ENCODE measurements at regions not wholly inside any gene's neighbourhood (a gene's known extent, or its start where the extent isn't known, plus 50 kb on each side); places are given as distances from the start of the nearest gene placed in this dataset.

DNA sequence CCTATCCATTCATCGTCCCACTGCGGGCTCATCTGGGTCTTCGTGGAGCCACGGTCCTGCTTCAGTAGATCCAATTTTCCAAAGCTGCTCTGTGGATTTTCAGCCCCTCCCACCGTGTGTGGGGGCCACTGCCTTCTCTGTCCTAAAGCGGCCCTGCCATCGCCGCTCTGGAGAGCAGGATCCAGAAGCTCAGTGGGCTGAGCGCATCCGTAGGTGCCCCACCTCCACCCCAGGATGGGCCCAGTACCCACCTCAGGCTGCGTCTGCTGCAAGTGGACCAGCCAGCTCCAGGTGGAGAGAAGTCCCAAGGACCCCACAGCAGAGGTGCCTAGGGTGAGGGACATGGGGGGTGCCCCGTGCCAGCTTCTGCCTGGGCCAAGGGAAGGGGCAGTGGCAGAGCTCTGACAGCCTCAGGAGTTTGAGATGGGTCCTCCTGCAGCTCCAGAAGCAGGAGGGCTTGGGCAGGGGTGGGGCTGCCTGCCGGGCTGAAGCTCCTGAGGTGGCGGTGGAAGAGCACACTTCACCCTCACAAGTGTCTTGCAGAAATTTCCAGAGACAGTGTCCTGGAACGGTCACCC is 148.1 kb upstream of the C14orf180 start:
- no peak for DNase-seq

DNA sequence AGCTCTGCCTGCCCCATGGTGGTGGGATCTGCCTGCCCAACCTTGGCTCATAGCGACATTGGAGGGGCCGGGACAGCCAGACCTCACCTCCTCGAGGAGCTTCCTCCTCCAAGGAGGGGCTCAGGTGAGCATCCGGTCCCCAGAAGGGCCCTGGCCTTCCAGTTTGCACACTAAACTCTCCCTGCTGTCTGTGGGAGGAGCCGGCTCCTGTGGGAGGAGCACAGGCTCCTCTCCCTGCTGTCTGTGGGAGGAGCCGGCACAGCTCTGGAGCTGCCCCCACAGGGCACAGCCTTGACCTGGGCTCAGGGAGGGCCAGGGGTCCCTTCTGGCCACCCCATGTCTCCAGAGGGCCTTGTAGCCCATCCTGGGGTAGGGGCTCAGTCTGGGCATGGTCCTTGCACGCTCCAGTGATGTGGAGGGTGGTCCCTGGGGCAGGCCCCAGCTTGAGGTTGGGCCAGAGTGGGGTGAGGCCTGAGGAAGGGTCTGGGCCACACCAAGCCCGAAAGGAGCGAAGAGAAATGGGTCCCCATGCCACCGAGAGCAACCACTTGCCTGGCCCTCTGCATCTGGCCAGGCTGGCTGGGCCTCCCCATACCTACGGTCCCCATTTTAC is 147.5 kb upstream of the C14orf180 start:
- DNase-seq = no peak

DNA sequence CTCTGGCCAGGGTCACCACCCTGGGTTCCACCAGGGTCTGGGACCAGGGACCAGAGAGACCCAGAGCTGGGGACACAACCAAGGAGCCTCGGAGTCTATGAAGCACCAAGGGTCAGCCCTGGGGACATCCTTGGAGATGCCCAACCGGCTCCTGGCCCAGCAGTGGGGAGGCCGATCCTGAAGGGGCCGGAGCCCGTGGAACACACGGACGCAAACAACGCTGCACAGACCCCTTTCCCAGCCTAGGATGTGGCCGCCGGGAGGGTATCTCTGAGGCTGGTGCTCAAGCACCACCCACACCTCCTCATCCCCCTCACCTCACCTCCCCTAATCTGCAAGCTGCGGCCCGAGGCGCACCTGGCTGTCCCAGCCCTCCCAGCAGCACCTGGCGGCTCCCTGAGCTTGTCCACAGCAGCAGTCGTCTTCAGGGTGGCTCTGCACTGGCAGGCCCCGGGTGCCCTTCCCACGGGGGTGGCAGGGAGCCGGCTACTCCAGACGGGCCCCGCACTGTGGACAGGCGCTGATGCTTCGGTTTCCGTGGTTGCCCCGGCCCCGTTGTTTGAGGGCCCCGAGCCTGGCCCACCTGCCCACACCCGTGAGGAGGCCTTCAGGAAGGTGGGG is 146.8 kb upstream of the C14orf180 start:
- DNase-seq = no peak

DNA sequence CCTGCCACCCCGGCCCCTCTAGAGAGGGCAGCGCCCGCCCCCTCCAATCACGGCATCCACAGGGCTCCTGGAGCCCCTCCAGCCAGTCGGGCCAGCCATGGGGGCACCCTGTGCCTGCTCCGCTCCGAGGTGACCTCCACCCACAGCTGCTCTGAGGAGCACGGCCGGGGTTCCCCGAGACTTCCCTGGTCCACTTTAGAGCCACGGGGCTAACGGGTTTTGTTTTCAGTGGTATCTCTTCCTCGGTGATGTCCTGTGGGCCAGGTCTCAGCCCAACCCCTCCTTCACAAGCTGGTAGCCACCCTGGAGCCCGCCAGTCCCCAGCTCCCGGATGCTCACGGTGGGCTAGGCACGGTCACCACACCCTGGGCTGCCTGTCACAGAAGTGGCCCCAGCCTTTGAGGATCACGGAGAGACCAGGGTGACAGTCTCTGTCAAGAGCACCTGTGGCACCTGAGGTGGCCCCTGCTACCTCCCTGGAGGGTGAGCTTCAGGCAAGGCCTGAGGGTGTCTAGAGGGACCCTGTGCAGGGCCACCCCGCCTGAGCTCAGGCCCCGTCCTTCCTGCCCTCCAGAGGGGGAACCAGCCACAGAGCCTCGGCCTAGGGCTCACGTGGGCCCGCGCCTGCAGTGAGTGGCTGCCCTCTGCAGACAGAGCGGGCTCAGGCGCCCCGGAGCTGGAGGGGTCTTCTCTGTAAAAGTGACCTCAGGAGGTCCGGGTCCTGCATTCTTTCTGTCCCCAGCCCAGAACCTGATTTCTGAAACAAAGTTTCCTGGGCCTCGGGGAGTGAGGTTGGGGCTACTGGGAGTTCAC is 146.0 kb upstream of the C14orf180 start:
- DNase-seq = no peak

DNA sequence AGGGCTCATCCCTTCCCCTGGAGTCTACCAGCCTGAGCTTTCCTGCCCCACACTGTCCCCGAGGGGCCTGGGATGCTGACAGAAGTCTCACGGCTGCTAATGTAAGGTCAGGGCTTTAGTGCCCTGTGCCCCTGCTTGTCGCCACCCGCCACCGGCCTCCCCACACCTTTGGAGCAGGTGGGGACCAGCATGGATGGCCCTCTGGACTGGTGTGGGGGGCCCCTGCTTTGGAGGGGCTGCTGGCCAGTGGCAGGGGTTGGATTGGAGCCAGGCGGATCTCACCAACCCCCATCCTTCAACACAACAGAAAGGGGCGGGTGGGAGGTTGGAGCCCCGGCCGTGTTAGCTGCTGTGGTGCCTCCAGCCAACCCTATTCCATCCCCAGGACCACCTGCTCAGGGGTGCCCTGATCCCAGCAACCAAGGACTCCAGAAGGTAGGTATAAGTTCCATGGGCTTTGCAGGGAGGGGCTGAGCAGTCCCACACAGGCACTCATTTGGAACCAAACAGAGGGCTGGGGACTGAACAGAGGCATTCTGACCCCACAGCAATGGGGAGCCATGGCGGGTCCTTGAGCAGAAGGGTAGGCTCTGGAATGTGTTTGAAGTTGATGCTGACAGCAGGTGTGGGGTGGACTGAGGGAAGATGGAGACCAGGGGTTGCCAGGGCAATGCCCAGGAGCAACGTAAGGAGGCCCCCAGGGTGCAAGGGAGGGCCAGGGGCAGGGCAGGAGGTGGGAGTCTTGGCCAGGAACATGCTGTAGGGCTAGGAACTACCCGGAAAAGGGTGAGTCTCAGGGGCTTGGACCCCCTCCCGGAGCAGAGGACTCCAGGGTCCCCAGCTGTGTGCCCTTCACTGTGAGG is 145.1 kb upstream of the C14orf180 start:
- DNase-seq = no peak

DNA sequence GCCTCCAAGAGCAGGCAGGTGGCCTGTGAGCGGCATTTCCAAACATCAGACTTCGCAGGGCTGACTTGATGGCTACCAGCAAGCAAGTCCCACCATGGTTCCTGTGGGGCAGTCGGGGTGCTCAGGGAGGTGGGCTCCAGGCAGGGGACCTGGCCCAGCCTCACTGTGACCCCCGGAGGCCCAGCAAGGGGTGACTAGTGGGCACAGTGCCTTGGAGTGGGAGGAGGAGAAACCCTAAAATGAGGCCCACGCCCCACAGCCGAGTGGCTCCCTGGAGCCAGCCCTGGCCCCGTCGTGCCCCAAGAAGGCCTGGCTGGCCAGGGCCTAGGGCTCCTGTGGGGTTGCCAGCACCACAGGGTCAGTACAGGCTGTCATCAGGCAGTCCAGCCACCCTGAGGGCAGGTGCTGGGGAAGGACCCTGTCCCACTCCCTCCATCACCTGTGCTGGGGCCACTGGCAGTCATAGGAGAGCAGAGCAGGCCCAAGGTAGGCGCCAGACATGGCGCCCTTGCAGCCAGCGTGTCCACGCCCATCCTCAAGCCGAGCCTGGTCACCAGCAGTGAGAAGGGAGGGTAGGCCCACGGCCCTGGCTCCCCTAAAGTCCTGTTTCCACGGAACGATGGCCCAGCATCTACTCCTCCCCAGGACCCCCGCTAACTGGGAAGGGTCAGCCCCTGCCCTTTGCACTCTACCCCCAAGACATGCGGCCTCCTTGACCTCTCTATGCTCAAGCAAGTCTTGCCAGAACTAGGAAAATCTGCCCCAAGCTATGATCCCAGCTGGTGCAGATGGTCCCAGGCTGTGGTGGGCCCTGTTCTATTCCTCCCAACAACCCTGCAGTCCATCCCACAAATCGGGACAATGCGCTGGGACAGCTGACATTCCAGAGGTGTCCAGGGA is 144.2 kb upstream of the C14orf180 start:
- DNase-seq = no peak

DNA sequence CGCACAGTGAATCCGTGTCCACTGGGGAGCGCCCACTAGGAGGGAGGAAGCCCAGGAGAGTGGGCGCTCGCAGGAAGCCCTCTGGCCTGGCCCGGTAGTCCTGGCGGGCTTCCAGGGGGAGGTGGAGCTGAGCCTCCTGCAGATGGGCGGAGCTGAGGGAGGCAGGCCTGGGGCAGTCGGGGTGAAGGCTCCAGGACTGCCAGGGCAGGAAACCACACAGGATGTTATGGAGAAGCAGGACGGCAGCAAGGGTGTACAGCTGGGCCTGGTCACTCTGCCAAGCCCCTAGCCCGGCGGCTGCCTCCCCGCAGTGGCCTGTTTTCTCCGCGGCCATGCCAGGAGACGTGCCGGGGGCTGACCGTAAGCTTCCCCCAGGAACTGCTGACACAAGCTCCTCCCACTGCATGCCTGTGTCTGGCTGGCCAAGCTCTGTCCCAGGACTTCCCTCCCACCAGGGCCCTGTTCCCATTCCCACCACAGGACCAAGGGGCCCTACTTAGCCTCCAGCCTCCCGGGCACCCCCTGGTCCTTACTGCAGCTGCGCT is 143.4 kb upstream of the C14orf180 start:
- no peak for DNase-seq

DNA sequence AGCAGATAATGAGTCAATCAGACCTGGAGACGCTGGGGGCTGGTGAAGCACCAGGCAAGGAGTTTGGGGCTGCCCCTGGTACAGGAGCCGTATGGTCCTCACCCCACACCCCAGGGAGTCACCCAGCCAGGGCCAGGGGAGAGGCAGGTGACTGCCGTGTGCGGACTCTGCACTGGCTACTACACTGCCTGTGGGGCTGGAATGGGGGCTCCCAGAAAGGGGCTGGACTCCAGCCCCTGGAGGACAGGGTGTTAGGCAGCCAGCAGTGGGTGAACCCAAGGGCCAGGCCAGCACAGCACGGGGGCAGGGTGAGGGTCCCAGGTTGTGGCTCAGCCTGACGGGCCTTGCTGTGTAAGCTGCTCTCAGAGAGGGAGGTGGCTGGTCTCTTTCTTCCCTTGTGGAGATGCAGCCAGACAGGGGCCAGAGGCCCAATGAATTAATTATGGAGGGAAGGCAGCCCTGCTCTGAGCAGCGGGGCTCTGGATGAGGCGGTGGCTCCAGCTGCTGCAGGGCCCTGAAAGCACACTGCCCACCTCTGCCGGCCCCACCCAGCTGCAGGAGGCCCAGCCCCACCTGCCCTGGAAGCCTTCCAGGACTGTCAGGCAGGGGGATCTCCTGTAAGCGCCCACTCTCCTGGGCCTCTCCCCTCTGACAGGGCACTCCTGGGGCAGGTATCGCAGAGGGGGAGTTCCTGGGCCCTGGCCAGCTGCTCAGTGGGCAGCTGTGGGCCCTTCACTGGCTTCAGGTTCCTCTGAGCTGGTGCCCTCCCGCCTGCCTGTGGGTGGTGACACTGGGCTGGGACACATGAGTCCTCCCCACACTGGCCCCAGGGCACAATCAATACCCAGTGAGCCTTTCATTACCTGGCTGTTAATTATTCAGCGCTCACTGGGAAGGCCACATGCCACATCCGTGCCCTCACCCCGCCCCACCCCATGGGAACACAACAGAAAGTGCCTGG is 142.5 kb upstream of the C14orf180 start:
- DNase-seq = no peak

DNA sequence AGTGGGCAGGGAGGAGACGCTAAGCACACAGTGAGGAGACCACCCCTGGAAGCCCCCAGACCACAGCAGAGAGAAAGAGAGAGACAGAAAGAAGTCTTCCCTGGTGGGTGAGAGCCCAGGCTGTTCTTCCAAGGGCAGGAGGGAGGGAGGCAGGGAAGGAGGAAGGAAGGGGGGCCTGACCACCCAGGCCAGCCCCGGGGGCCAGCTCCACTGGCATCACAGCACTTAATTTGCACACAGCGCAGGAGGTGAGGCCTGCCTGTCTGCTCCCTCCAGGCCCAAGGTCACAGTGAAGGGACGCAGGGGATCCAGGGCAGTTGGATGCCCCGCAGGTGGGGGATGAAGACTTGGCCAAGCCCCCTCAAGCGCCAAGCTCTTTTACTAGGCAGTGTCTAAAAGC is 141.9 kb upstream of the C14orf180 start:
- no peak for DNase-seq

DNA sequence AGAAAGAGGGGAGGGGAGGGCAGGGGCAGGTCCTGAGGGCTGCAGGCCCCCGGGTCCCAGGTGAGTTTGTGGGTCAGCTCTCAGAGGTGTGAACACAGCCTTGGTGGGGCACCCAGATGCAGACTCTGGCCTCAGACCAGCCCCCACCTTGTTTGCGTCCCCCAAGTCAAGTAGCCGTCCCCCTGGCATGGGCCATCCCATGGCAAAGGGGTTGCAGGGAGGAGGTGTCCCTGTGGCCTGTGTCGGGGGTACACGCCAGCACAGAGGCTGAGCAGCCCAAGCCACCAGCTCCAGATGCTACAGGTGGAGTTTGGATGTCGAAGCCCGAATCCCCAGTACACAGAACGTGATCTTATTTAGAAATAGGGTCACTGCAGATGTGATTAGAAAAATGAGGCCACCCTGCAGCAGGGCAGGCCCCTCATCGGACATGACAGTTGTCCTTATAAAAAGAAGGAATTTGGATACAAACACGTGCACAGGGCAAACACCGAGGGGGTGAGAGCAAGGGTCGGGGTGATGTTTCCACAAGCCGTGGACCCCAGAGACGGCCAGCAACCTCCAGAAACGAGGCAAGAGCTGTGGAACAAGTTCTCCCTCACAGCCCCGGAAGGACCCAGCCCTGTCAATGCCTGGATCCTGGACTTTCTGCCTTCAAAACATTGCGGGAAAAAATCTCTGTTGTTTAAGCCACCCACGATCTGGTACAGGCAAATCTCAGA is 141.2 kb upstream of the C14orf180 start:
- no peak for DNase-seq

DNA sequence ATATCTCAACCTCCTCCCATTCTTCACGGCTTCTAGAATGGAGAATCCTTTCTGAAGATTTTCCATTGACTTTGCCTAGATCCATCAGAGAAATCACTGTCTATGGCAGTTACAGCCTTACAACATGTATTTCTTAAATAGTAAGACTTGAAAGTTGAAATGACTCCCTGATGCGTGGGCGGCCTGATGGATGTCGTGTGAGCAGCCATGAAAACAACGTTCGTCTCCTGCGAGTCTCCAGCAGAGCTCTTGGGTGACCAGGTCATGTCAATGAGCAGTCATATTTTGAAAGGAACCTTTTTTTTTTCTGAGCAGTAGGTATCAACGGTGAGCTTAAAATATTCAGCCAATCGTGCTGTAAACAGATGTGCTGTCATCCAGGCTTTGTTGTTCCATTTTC is 139.9 kb upstream of the C14orf180 start:
- DNase-seq = no peak

DNA sequence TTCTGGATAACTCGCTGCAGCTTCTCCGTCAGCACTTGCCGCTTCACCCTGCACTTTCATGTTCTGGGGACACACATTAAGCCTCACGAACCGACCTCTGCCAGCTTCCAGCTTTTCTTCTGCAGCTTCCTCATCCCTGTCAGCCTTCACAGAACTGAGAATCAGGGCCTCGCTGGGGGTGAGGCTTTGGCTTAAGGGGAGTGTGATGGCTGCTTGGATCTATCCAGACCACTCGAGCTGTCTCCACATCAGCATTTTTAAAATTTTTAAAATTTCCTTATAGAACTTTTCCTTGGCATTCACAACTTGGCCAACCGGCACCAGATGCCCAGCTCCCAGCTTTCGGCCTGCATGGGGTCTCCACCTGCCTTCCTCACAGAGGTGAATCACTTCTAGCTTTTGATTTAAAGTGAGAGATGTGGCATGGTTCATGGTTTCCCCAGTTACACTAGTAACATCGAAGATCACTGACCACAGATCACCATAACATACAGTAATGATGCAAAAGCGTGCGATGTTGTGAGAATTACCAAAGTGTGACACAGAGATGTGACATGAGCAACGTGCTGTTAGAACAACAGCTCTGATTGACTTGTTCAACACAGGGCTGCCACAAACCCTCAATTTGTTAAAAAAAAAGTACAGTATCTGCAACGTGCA is 139.1 kb upstream of the C14orf180 start:
- DNase-seq = no peak

DNA sequence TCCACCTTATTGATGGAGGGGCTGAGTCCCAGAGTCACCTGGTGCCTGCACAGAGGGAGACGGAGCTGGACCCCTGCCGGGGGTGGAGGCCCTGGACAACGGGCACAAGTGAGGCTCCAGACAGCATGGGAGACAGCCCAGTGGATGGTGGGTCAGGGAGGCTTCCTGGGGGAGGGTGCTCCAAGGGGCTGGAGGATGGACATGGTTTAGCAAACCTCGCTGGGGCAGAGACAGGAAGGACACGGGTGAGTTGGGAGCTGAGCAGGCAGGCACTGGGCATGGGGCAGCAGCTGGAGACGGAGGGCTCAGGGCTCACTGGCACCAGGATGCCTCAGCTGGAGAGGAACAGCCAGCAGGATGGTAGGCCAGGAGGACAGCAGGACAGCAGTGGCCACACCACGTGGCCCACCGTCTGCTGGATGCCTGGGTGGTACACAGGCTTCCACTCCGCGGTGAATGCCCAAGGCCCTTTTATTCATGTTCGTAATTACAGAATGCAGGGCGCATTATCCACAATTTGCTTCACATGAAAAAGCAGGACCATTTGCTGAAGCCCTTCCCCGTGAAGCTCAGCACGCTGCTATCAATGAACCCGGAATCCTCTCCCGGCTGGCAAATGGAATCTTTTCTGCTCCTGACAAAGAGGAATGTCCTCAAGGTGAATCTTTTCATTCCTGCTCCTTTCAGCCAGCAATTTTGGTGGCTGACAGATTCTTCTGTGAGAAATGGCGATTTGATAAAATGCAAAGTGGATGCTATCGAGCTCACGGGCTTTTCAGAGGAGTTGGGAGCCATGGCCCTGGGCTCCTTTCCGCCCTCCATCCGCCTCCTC is 138.1 kb upstream of the C14orf180 start:
- DNase-seq = no peak

DNA sequence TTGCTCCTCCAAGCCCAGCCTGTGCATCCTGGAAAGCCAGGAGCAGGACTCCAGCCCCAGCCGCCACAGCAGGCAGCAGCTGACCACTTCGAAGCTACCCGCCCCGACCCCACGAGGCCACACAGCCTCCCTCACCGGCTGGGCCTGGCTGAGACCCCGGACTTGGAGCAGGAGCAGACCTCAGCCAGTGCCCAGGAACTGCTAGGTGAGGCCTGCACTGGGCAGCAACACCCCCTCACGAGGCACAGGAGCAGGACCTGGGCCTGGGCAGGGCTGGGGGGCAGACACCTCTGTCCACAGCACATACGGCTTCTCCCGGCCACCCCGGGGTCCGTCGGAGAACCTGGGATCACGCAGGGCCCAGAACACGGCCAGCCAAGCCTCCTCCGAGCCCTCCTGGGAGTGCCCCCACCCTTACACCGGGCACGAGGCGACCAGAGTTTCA is 137.4 kb upstream of the C14orf180 start:
- DNase-seq = no peak

DNA sequence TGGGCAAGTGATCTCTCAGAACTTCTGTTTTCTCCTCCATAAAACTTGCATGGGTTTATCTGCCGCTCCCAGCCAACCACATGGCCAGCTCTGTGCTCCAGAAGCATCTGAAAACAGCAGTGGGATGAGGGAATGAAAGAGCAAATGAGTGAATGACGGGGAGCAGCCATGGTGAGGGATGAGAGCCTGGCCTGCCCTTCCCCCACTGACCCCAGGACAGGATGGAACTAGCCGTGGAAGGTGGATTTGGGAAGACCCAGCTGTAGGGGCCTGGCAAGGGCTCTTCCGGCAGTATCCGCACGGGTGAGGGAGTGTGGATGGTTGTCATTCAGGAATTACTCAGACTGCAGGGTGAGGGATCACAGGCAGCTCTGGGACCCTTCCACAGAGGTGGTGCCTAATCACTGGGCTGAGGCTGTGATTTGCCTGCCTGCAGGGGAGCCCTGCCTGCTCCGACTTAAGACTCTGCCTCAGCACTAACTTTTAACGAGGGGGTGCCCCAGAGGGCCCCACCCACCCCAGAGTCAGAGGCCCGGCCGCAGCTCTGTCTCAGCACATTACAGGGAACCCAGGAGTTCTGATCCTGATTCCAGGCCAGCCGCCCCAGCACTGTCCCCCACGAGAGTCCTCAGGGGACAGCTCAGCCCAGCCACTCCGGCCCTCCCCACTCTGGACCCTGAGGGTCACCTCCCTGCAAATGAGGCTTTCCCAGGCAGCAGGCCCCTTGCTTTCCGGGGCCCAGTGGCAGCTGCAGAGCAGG is 136.8 kb upstream of the C14orf180 start:
- no peak for DNase-seq

DNA sequence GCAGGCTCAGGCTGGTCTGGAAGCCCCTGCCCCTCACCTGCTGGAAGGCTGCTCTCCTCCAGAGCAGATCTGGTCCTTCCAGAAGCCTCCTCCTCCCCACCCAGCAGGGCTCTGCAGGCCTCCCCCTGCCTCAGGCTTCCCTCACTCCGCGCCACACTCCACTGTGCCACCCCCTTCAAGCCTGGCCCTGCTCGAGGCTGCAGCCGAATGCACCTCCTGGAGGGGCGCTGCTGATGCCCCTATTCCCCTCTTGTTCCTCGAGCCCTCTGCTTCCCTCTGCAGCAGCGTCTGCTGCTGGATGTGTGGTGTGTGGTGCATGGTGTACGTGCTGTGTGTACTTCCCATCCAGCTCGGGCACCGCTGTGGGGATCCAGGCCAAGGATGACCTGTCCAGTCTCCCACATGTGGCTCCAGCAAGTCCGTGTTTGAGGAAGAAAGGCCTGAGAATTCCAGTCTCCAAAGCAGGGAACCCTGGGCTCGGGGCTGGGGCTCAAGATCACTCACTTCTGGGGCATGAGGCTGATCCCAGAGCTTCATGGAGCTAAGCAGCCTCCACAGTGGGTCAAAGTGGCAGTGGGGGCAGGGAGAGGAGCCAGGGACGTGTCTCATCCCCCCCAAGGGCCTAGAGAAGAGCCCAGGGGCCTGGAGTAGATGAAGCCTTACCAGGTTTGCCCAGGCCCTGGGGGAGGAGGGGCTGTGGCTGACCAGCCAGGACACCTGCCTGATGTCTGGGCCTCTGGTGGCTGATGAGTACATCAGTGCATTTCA is 136.0 kb upstream of the C14orf180 start:
- DNase-seq = no peak

Measured in NCI-H1436 (cell line).